ENCODE measurements at regions not wholly inside any gene's neighbourhood (a gene's known extent, or its start where the extent isn't known, plus 50 kb on each side); places are given as distances from the start of the nearest gene placed in this dataset.

GRCh38 chr6:71430018-71430417 is 141.4 kb downstream of the OGFRL1 start:
- no peak for TF ChIP-seq CTCF (IDR thresholded peaks at IDR 0.05)
- no peak for TF ChIP-seq POLR2A (IDR thresholded peaks at IDR 0.05)
- WGBS, 2 donors, result 57% methylated on average over 3 of the region's 3 CpGs

GRCh38 chr6:71433441-71433840 is 144.8 kb downstream of the OGFRL1 start:
- Histone ChIP-seq H3K27me3 (no peaks in the 10 kb centered on the region), H3K9me3 (no peaks in the 10 kb centered on the region), H3K4me3 (no peak overlapping the region), H3K36me3 (replicated peaks in 1 of 2; ENCODE audit: insufficient read depth in 1 of 2, low read depth in 2 of 2) (no peaks in the 10 kb centered on the region), H3K27ac (no peak overlapping the region), H3K4me1 (no peaks in the 10 kb centered on the region)
- ATAC-seq (no peak), DNase-seq (no peak)
- TF ChIP-seq CTCF (IDR thresholded peaks at IDR 0.05), result no peak
- TF ChIP-seq POLR2A (IDR thresholded peaks at IDR 0.05), result no peak
- intact Hi-C loops (cut with DNase I), result no loop called here

More at GRCh38 chr6:71430018-71430417, 141.4 kb downstream of the OGFRL1 start:
- no peak for DNase-seq
- Histone ChIP-seq H3K36me3 (replicated peaks in 1 of 2; ENCODE audit: insufficient read depth in 1 of 2, low read depth in 2 of 2) (no peaks in the 10 kb centered on the region), H3K27ac (no peak overlapping the region), H3K9me3 (no peaks in the 10 kb centered on the region), H3K4me1 (no peaks in the 10 kb centered on the region), H3K4me3 (no peak overlapping the region), H3K27me3 (no peaks in the 10 kb centered on the region)
- intact Hi-C loops (cut with DNase I), result no loop called here
- ATAC-seq, result no peak

- H3K4me3 ChIP-seq, result no peak overlapping the region
- DNase-seq (no peak), ATAC-seq (peak; percentile 72)
- no peaks in the 10 kb centered on the region for H3K36me3 ChIP-seq (replicated peaks in 1 of 2; ENCODE audit: insufficient read depth in 1 of 2, low read depth in 2 of 2)
- TF ChIP-seq CTCF (IDR thresholded peaks at IDR 0.05) (peak in 4 of 7 experiments; percentile 30 to 40 (median 35)), POLR2A (IDR thresholded peaks at IDR 0.05) (no peak)
- no peaks in the 10 kb centered on the region for H3K27me3 ChIP-seq
- whole genome bisulfite sequencing, 2 donors, result 36 to 44% methylated on average over 4 of the region's 4 CpGs
- H3K27ac ChIP-seq, result no peak overlapping the region
- no peaks in the 10 kb centered on the region for H3K9me3 ChIP-seq
- intact Hi-C loops (cut with DNase I), result no loop called here
- H3K4me1 ChIP-seq, result no peaks in the 10 kb centered on the region
Observed at GRCh38 chr6:71444222-71444621, 155.6 kb downstream of the OGFRL1 start.

- WGBS, 2 donors, result 69 to 73% methylated on average over 2 of the region's 2 CpGs
- H3K27me3 ChIP-seq, result no peaks in the 10 kb centered on the region
- intact Hi-C loops (cut with DNase I), result no loop called here
- no peak for TF ChIP-seq POLR2A (IDR thresholded peaks at IDR 0.05)
- H3K4me3 ChIP-seq, result no peak overlapping the region
- no peak overlapping the region for H3K27ac ChIP-seq
- ATAC-seq (no peak), DNase-seq (no peak)
- no peaks in the 10 kb centered on the region for H3K9me3 ChIP-seq
- no peaks in the 10 kb centered on the region for H3K4me1 ChIP-seq
- H3K36me3 ChIP-seq (replicated peaks in 1 of 2; ENCODE audit: insufficient read depth in 1 of 2, low read depth in 2 of 2), result no peaks in the 10 kb centered on the region
Observed at GRCh38 chr6:71446057-71446456, 157.4 kb downstream of the OGFRL1 start.

GRCh38 chr6:71446470-71446869 is 157.9 kb downstream of the OGFRL1 start:
- Histone ChIP-seq H3K9me3 (no peaks in the 10 kb centered on the region), H3K4me1 (no peaks in the 10 kb centered on the region), H3K27ac (no peak overlapping the region), H3K4me3 (no peak overlapping the region), H3K27me3 (no peaks in the 10 kb centered on the region), H3K36me3 (replicated peaks in 1 of 2; ENCODE audit: insufficient read depth in 1 of 2, low read depth in 2 of 2) (no peaks in the 10 kb centered on the region)
- intact Hi-C loops (cut with DNase I), result no loop called here
- no peak for TF ChIP-seq POLR2A (IDR thresholded peaks at IDR 0.05)
- TF ChIP-seq CTCF (IDR thresholded peaks at IDR 0.05), result no peak
- ATAC-seq (no peak), DNase-seq (no peak)
- WGBS, 2 donors, result 73 to 76% methylated on average over 4 of the region's 4 CpGs
